Muscle layer of duodenum (tissue), 2 donors: ENCODE measurements at regions not wholly inside any gene's neighbourhood (a gene's known extent, or its start where the extent isn't known, plus 50 kb on each side); places are given as distances from the start of the nearest gene placed in this dataset.

Source experiments
- H3K27ac ChIP-seq: one replicate; pipeline ENCODE4 v1.7.0; 2013; ENCODE audit warnings: mild to moderate bottlenecking, low read length
- H3K27me3 ChIP-seq: one replicate; pipeline ENCODE4 v1.7.0; 2013; ENCODE audit warnings: low read depth, mild to moderate bottlenecking, control low read depth, low read length
- H3K36me3 ChIP-seq, 2 donors: one replicate each; pipeline ENCODE4 v1.7.0; 2013; ENCODE audit warnings: low read length in 2 of 2, control low read depth in 1 of 2, mild to moderate bottlenecking in 1 of 2; ENCODE audit not compliant: insufficient read depth in 2 of 2, control insufficient read depth in 1 of 2
- H3K4me1 ChIP-seq, 2 donors: one replicate each; pipeline ENCODE4 v1.7.0; 2013; ENCODE audit warnings: low read length in 2 of 2, mild to moderate bottlenecking in 2 of 2, control low read depth in 1 of 2, moderate library complexity in 1 of 2; ENCODE audit not compliant: insufficient read depth in 2 of 2, control insufficient read depth in 1 of 2
- H3K4me3 ChIP-seq, 2 donors: one replicate each; pipeline ENCODE4 v1.7.0; 2013; ENCODE audit warnings: low read length in 2 of 2, low read depth in 1 of 2, mild to moderate bottlenecking in 1 of 2
- H3K9me3 ChIP-seq, 2 donors: one replicate each; pipeline ENCODE4 v1.7.0; 2013; ENCODE audit warnings: low read length in 2 of 2, control low read depth in 1 of 2, mild to moderate bottlenecking in 1 of 2; ENCODE audit not compliant: control insufficient read depth in 1 of 2
- donor health status: healthy.

- no peaks in the 10 kb centered on the region for H3K4me1 ChIP-seq
- H3K27me3 ChIP-seq: no peaks in the 10 kb centered on the region
- H3K4me3 ChIP-seq: no peak overlapping the region
- H3K36me3 ChIP-seq: no peaks in the 10 kb centered on the region
- H3K27ac ChIP-seq: no peak overlapping the region
- peaks cover 0 to 8% of the 10 kb centered on the region in 2 donors for H3K9me3 ChIP-seq
Measured at GRCh38 chr13:88926890-88927502, 1255.8 kb downstream of the SLITRK5 start.

GRCh38 chr13:88932950-88933349 is 1261.8 kb downstream of the SLITRK5 start:
- Histone ChIP-seq H3K4me3 (no peak overlapping the region), H3K27ac (no peak overlapping the region), H3K27me3 (no peaks in the 10 kb centered on the region), H3K9me3 (no peaks in the 10 kb centered on the region), H3K36me3 (no peaks in the 10 kb centered on the region), H3K4me1 (no peaks in the 10 kb centered on the region)

- H3K4me1 ChIP-seq: no peaks in the 10 kb centered on the region
- H3K27ac ChIP-seq: no peak overlapping the region
- no peaks in the 10 kb centered on the region for H3K27me3 ChIP-seq
- no peaks in the 10 kb centered on the region for H3K9me3 ChIP-seq
- no peaks in the 10 kb centered on the region for H3K36me3 ChIP-seq
- H3K4me3 ChIP-seq: no peak overlapping the region
Measured at GRCh38 chr13:88937384-88937783, 1266.2 kb downstream of the SLITRK5 start.

DNA sequence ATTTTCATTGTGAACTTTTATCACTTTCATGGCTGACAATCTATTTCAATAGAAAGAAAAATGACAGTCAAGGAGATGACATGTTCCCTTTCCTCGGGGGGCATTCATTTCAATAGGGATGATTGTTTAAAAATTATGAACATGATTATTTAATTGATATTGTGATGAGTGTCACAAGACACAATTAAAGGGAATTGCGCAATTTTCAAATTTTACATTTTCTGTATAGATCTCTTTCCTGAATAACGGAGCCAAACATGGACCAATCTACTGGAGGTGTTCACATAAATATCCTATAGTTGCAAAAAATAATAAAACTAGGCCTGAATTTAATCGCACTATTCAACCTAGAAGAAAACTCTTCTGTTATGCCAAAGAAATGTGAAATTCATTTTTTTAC is 1274.6 kb downstream of the SLITRK5 start:
- Histone ChIP-seq H3K9me3 (no peaks in the 10 kb centered on the region), H3K4me1 (no peaks in the 10 kb centered on the region), H3K27me3 (no peaks in the 10 kb centered on the region), H3K27ac (no peak overlapping the region), H3K36me3 (no peaks in the 10 kb centered on the region), H3K4me3 (no peak overlapping the region)

DNA sequence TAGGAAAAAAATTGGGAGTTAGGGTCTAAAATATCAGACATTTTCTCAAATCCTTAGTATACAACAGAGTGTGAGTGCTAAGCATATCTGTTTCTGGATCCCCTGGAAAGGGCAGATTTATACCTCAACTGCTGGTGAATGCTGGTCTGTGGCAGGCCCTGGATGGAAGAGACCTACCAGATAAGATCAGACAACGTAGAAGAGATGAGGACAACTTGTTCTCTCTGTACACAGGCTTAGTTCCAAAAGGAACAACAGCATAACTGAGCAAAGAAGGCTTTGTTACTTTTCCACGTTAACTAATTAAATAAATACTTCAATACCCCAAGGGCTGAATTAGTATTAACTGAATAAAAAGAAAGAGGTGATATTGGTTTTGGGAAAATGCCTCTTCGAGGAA is 1277.3 kb downstream of the SLITRK5 start:
- no peaks in the 10 kb centered on the region for H3K4me1 ChIP-seq
- no peaks in the 10 kb centered on the region for H3K36me3 ChIP-seq
- no peak overlapping the region for H3K4me3 ChIP-seq
- H3K27me3 ChIP-seq: no peaks in the 10 kb centered on the region
- H3K9me3 ChIP-seq: no peaks in the 10 kb centered on the region
- no peak overlapping the region for H3K27ac ChIP-seq

GRCh38 chr13:88958821-88959220 is 1287.7 kb downstream of the SLITRK5 start:
- Histone ChIP-seq H3K4me1 (no peaks in the 10 kb centered on the region), H3K36me3 (no peaks in the 10 kb centered on the region), H3K4me3 (no peak overlapping the region), H3K27me3 (no peaks in the 10 kb centered on the region), H3K9me3 (no peaks in the 10 kb centered on the region), H3K27ac (no peak overlapping the region)

DNA sequence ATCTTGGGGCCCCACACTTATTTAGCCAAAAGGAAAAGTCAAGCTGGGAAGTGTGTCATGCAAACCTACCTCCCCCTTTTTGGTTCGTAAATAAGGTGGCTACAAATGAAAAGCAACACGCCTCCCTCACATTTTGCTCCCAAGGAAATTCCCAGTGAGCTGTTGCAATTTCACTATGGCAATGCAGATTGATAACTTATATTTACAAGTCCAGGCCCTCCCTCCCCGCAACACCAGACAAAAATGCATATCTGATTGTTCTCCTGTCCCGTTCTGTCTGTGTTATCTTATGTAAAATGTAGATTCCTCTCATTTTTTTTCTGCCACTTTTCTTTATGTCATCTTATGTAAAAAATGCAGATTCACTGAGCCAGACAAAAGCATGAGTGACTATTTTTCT is 1305.3 kb downstream of the SLITRK5 start:
- H3K9me3 ChIP-seq: no peaks in the 10 kb centered on the region
- H3K4me1 ChIP-seq: no peaks in the 10 kb centered on the region
- no peak overlapping the region for H3K27ac ChIP-seq
- H3K4me3 ChIP-seq: no peak overlapping the region
- H3K27me3 ChIP-seq: no peaks in the 10 kb centered on the region
- no peaks in the 10 kb centered on the region for H3K36me3 ChIP-seq

GRCh38 chr13:88978607-88979006 is 1307.4 kb downstream of the SLITRK5 start:
- H3K27me3 ChIP-seq: no peaks in the 10 kb centered on the region
- H3K27ac ChIP-seq: no peak overlapping the region
- H3K9me3 ChIP-seq: no peaks in the 10 kb centered on the region
- no peak overlapping the region for H3K4me3 ChIP-seq
- H3K4me1 ChIP-seq: no peaks in the 10 kb centered on the region
- H3K36me3 ChIP-seq: no peaks in the 10 kb centered on the region

DNA sequence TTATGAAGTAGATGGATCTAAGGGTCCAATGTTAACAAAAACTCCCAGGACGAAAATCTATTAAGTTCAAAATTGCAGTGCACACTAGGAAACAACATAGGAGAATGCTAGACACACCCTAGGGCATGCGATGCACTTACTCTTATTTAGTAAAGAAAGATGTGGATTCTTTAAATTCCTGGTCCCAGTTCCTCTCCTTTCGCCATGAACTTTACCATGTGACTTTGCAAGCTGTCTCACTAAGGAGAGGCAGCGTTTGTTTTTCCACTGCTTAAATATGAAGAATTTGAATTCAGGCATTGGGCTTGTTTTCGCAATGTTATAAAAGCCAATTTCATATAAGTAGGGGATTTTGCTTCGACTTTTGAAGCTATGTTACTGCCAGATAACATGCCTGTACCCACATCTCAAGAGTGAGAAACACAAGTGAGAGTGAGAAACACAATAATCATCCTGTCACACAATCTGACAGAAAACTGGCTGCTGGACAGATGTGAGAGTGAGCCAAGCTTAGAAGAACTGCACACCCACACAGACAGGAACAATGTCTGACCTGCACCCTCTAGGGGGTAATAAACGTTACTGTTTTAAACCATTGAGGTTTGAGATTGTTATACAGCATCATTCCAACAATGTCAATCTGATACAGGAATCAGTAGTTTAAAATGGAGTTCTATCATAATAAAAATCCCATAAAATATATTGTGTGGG is 1308.4 kb downstream of the SLITRK5 start:
- no peak overlapping the region for H3K27ac ChIP-seq
- H3K4me3 ChIP-seq: no peak overlapping the region
- H3K9me3 ChIP-seq: no peaks in the 10 kb centered on the region
- no peaks in the 10 kb centered on the region for H3K27me3 ChIP-seq
- H3K4me1 ChIP-seq: no peaks in the 10 kb centered on the region
- H3K36me3 ChIP-seq: no peaks in the 10 kb centered on the region

GRCh38 chr13:89003656-89004055 is 1332.5 kb downstream of the SLITRK5 start:
- Histone ChIP-seq H3K36me3 (no peaks in the 10 kb centered on the region), H3K4me3 (no peak overlapping the region), H3K9me3 (no peaks in the 10 kb centered on the region), H3K4me1 (no peaks in the 10 kb centered on the region), H3K27ac (no peak overlapping the region), H3K27me3 (no peaks in the 10 kb centered on the region)

- no peaks in the 10 kb centered on the region for H3K36me3 ChIP-seq
- no peak overlapping the region for H3K4me3 ChIP-seq
- H3K27ac ChIP-seq: no peak overlapping the region
- no peaks in the 10 kb centered on the region for H3K9me3 ChIP-seq
- no peaks in the 10 kb centered on the region for H3K27me3 ChIP-seq
- H3K4me1 ChIP-seq: no peaks in the 10 kb centered on the region
Measured at GRCh38 chr13:89011615-89012014, 1340.4 kb downstream of the SLITRK5 start.
